Colonic mucosa (tissue), 4 donors: ENCODE measurements at regions not wholly inside any gene's neighbourhood (a gene's known extent, or its start where the extent isn't known, plus 50 kb on each side); places are given as distances from the start of the nearest gene placed in this dataset.

Experiments
- DNase-seq: peaks from one replicate; pipeline ENCODE4 v3.0.0-alpha.2; 2020
- H3K27ac ChIP-seq: fragments of 200-600 bp; one replicate; pipeline ENCODE4 v1.8.0; 2021
- H3K27me3 ChIP-seq: fragments of 200-600 bp; one replicate; pipeline ENCODE4 v1.8.0; 2021
- H3K36me3 ChIP-seq: fragments of 200-600 bp; one replicate; pipeline ENCODE4 v1.8.0; 2021
- H3K4me1 ChIP-seq: fragments of 200-600 bp; one replicate; pipeline ENCODE4 v1.8.0; 2021; ENCODE audit warnings: mild to moderate bottlenecking
- H3K4me3 ChIP-seq: fragments of 200-600 bp; one replicate; pipeline ENCODE4 v1.8.0; 2021
- H3K9ac ChIP-seq, 2 donors: one replicate each; pipeline ENCODE4 v1.7.0; 2013; ENCODE audit warnings: control low read depth in 2 of 2, low read depth in 2 of 2, low read length in 2 of 2
- H3K9me3 ChIP-seq: fragments of 200-600 bp; one replicate; pipeline ENCODE4 v1.8.0; 2021
- CTCF ChIP-seq: fragments of 200-600 bp; IDR thresholded peaks from one replicate; pipeline ENCODE4 v1.8.0; 2022; ENCODE audit warnings: antibody characterized with exemption, mild to moderate bottlenecking
- intact Hi-C: fragments of 100-400 bp; cut with DNase I; formaldehyde crosslinking; loops from one replicate; pipeline ENCODE4 v1.14.1; 2022
- donor health status: healthy.
- donor health status: DM: no; HTN: no; CAD: no.
- donor health status: DM: no; HTN: no; CAD: no.

- no peaks in the 10 kb centered on the region for H3K27me3 ChIP-seq
- no peak overlapping the region for H3K27ac ChIP-seq
- no peaks in the 10 kb centered on the region for H3K4me1 ChIP-seq
- no peak for TF ChIP-seq CTCF
- H3K4me3 ChIP-seq, result no peak overlapping the region
- no peak for DNase-seq
- no peak overlapping the region for H3K9ac ChIP-seq
- H3K36me3 ChIP-seq, result no peaks in the 10 kb centered on the region
- H3K9me3 ChIP-seq, result no peaks in the 10 kb centered on the region
- intact Hi-C loops, result no loop called here
These were observed 541.9 kb upstream of the UBE2E2 start for GRCh38 chr3:22661121-22661700.

GRCh38 chr3:22665528-22665927 lies 537.6 kb upstream of the UBE2E2 start:
- Histone ChIP-seq H3K4me3 (no peak overlapping the region), H3K9me3 (no peaks in the 10 kb centered on the region), H3K9ac (no peak overlapping the region), H3K36me3 (no peaks in the 10 kb centered on the region), H3K4me1 (no peaks in the 10 kb centered on the region), H3K27ac (no peak overlapping the region), H3K27me3 (no peaks in the 10 kb centered on the region)
- no peak for DNase-seq
- intact Hi-C loops, result no loop called here
- no peak for TF ChIP-seq CTCF

GRCh38 chr3:22666736-22667135 lies 536.4 kb upstream of the UBE2E2 start:
- Histone ChIP-seq H3K4me3 (no peak overlapping the region), H3K36me3 (no peaks in the 10 kb centered on the region), H3K4me1 (no peaks in the 10 kb centered on the region), H3K9me3 (no peaks in the 10 kb centered on the region), H3K27me3 (no peaks in the 10 kb centered on the region), H3K9ac (no peak overlapping the region), H3K27ac (no peak overlapping the region)
- no peak for DNase-seq
- intact Hi-C loops, result no loop called here
- TF ChIP-seq CTCF, result no peak

- no peak overlapping the region for H3K4me3 ChIP-seq
- H3K36me3 ChIP-seq, result no peaks in the 10 kb centered on the region
- no peak overlapping the region for H3K27ac ChIP-seq
- H3K9ac ChIP-seq, result no peak overlapping the region
- H3K9me3 ChIP-seq, result no peaks in the 10 kb centered on the region
- TF ChIP-seq CTCF, result no peak
- intact Hi-C loops, result no loop called here
- no peaks in the 10 kb centered on the region for H3K27me3 ChIP-seq
- DNase-seq, result no peak
- H3K4me1 ChIP-seq, result no peaks in the 10 kb centered on the region
These were observed 531.3 kb upstream of the UBE2E2 start for GRCh38 chr3:22671848-22672247.

GRCh38 chr3:22684739-22685138 lies 518.4 kb upstream of the UBE2E2 start:
- Histone ChIP-seq H3K4me1 (no peaks in the 10 kb centered on the region), H3K4me3 (no peak overlapping the region)
- no peak for DNase-seq

More at GRCh38 chr3:22684739-22685138, 518.4 kb upstream of the UBE2E2 start:
- Histone ChIP-seq H3K9me3 (no peaks in the 10 kb centered on the region), H3K27me3 (no peaks in the 10 kb centered on the region), H3K36me3 (no peaks in the 10 kb centered on the region), H3K9ac (no peak overlapping the region), H3K27ac (no peak overlapping the region)
- intact Hi-C loops, result no loop called here
- no peak for TF ChIP-seq CTCF
